ENCODE measurements at regions not wholly inside any gene's neighbourhood (a gene's known extent, or its start where the extent isn't known, plus 50 kb on each side); places are given as distances from the start of the nearest gene placed in this dataset.

DNA sequence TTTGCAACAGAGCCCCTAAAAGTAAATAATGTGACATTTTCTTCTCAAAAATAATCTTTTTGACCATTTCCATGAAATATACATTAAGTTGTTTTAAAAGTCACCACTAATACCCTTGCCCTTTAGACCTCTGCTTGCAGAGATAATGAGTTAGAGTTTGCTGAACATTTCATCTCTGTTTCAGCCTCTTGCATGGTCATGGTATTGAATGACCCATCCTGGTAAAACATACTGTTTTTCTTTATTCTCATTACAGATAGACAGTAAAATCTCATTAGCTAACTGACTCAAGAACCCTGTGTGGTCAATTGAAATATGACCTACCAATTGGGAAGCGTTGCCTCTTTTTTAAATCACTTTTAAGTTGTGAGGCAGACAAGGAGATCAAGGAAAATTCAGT, 916.7 kb downstream of the PDHA2 start:
- ATAC-seq (no peak), DNase-seq (no peak)
- H3K27ac ChIP-seq: no peak overlapping the region
- intact Hi-C loops (cut with DNase I; ENCODE audit: low total_unique reads): no loop called here
- no peaks in the 10 kb centered on the region for H3K9me3 ChIP-seq
- in situ Hi-C loops (cut with MboI; ENCODE audit: low sequenced_read_pairs in 4 of 4): no loop called here
- H3K4me1 ChIP-seq: no peaks in the 10 kb centered on the region
- no peak overlapping the region for H3K4me3 ChIP-seq
- no peaks in the 10 kb centered on the region for H3K36me3 ChIP-seq
- no peak for TF ChIP-seq POLR2A (IDR thresholded peaks at IDR 0.05)
- TF ChIP-seq, protein P1, sequence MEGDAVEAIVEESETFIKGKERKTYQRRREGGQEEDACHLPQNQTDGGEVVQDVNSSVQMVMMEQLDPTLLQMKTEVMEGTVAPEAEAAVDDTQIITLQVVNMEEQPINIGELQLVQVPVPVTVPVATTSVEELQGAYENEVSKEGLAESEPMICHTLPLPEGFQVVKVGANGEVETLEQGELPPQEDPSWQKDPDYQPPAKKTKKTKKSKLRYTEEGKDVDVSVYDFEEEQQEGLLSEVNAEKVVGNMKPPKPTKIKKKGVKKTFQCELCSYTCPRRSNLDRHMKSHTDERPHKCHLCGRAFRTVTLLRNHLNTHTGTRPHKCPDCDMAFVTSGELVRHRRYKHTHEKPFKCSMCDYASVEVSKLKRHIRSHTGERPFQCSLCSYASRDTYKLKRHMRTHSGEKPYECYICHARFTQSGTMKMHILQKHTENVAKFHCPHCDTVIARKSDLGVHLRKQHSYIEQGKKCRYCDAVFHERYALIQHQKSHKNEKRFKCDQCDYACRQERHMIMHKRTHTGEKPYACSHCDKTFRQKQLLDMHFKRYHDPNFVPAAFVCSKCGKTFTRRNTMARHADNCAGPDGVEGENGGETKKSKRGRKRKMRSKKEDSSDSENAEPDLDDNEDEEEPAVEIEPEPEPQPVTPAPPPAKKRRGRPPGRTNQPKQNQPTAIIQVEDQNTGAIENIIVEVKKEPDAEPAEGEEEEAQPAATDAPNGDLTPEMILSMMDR (IDR thresholded peaks at IDR 0.05 in 4 of 5, conservative IDR thresholded peaks at IDR 0.05 in 1 of 5): no peak
- no peaks in the 10 kb centered on the region for H3K27me3 ChIP-seq

GRCh38 chr4:96763546-96763945, 923.7 kb downstream of the PDHA2 start:
- H3K9me3 ChIP-seq: no peaks in the 10 kb centered on the region
- intact Hi-C loops (cut with DNase I; ENCODE audit: low total_unique reads) (no loop called here), in situ Hi-C loops (cut with MboI; ENCODE audit: low sequenced_read_pairs in 4 of 4) (no loop called here)
- H3K36me3 ChIP-seq: no peaks in the 10 kb centered on the region
- no peak overlapping the region for H3K27ac ChIP-seq
- ATAC-seq (no peak), DNase-seq (no peak)
- no peak overlapping the region for H3K4me3 ChIP-seq
- H3K4me1 ChIP-seq: no peaks in the 10 kb centered on the region
- H3K27me3 ChIP-seq: no peaks in the 10 kb centered on the region
- TF ChIP-seq, protein P1 (IDR thresholded peaks at IDR 0.05 in 4 of 5, conservative IDR thresholded peaks at IDR 0.05 in 1 of 5): no peak
- TF ChIP-seq POLR2A (IDR thresholded peaks at IDR 0.05): no peak

GRCh38 chr4:96766359-96766758, 926.5 kb downstream of the PDHA2 start:
- ATAC-seq (no peak), DNase-seq (no peak)
- Histone ChIP-seq H3K36me3 (no peaks in the 10 kb centered on the region), H3K4me1 (no peaks in the 10 kb centered on the region), H3K27ac (no peak overlapping the region), H3K9me3 (no peaks in the 10 kb centered on the region), H3K27me3 (no peaks in the 10 kb centered on the region), H3K4me3 (no peak overlapping the region)
- intact Hi-C loops (cut with DNase I; ENCODE audit: low total_unique reads): no loop called here
- in situ Hi-C loops (cut with MboI; ENCODE audit: low sequenced_read_pairs in 4 of 4): no loop called here
- no peak for TF ChIP-seq POLR2A (IDR thresholded peaks at IDR 0.05)
- TF ChIP-seq, protein P1 (IDR thresholded peaks at IDR 0.05 in 4 of 5, conservative IDR thresholded peaks at IDR 0.05 in 1 of 5): no peak

- in situ Hi-C loops (cut with MboI; ENCODE audit: low sequenced_read_pairs in 4 of 4) (no loop called here), intact Hi-C loops (cut with DNase I; ENCODE audit: low total_unique reads) (no loop called here)
- H3K36me3 ChIP-seq: no peaks in the 10 kb centered on the region
- H3K27me3 ChIP-seq: no peaks in the 10 kb centered on the region
- no peaks in the 10 kb centered on the region for H3K9me3 ChIP-seq
- TF ChIP-seq, protein P1 (IDR thresholded peaks at IDR 0.05 in 4 of 5, conservative IDR thresholded peaks at IDR 0.05 in 1 of 5): no peak
- no peak for TF ChIP-seq POLR2A (IDR thresholded peaks at IDR 0.05)
- no peak overlapping the region for H3K4me3 ChIP-seq
- H3K4me1 ChIP-seq: no peaks in the 10 kb centered on the region
- no peak overlapping the region for H3K27ac ChIP-seq
- DNase-seq (no peak), ATAC-seq (no peak)
Measured at GRCh38 chr4:96767815-96768480, 928.1 kb downstream of the PDHA2 start.

DNA sequence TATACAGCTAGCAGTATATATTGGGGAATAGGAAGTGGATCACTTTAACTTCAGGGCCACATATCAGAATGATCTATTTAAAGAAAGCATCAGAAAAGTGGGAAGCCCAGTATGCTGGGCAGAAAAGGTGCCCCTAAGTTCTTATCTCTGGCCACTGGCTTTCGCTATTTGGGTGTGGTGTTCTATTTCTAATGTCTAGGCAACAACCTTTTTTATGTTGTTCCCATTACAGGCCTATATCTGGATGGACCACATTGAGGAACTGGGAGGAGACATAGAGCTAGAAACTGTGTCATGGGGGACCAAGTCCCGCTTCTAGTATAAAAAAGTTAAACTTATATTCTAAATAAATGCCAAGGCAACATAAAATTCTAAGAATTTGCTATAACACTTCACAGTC, 935.6 kb downstream of the PDHA2 start:
- H3K36me3 ChIP-seq: no peaks in the 10 kb centered on the region
- ATAC-seq: no peak
- no peak for TF ChIP-seq POLR2A (IDR thresholded peaks at IDR 0.05)
- TF ChIP-seq, protein P1 (IDR thresholded peaks at IDR 0.05 in 4 of 5, conservative IDR thresholded peaks at IDR 0.05 in 1 of 5): no peak
- no peak for DNase-seq
- H3K27me3 ChIP-seq: no peaks in the 10 kb centered on the region
- no peaks in the 10 kb centered on the region for H3K9me3 ChIP-seq
- H3K4me1 ChIP-seq: no peaks in the 10 kb centered on the region
- H3K4me3 ChIP-seq: no peak overlapping the region
- intact Hi-C loops (cut with DNase I; ENCODE audit: low total_unique reads) (no loop called here), in situ Hi-C loops (cut with MboI; ENCODE audit: low sequenced_read_pairs in 4 of 4) (no loop called here)
- H3K27ac ChIP-seq: no peak overlapping the region
